ENCODE measurements at regions not wholly inside any gene's neighbourhood (a gene's known extent, or its start where the extent isn't known, plus 50 kb on each side); places are given as distances from the start of the nearest gene placed in this dataset.

DNA sequence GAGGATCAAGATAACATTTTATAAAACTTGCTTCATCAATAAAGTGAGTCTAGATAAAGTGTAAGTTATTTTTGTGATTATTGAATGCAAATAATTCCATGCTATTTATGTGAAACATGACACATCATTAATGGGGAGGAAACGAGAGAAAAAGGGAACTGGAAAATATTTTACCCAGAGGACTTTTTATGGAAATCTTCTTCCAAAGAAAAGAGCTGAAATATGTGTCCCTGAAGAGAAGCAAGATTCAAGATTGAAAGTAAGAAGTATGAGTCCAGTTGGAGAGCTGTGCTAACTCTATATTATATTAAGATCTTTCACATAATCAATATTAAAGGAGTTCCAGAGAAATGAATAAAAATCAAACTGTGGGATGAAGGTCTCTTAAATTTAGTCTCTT, 1361.8 kb downstream of the GATA3 start:
- TF ChIP-seq, protein P1, sequence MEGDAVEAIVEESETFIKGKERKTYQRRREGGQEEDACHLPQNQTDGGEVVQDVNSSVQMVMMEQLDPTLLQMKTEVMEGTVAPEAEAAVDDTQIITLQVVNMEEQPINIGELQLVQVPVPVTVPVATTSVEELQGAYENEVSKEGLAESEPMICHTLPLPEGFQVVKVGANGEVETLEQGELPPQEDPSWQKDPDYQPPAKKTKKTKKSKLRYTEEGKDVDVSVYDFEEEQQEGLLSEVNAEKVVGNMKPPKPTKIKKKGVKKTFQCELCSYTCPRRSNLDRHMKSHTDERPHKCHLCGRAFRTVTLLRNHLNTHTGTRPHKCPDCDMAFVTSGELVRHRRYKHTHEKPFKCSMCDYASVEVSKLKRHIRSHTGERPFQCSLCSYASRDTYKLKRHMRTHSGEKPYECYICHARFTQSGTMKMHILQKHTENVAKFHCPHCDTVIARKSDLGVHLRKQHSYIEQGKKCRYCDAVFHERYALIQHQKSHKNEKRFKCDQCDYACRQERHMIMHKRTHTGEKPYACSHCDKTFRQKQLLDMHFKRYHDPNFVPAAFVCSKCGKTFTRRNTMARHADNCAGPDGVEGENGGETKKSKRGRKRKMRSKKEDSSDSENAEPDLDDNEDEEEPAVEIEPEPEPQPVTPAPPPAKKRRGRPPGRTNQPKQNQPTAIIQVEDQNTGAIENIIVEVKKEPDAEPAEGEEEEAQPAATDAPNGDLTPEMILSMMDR (IDR thresholded peaks at IDR 0.05; ENCODE audit: borderline replicate concordance, insufficient read depth, low read depth, low read length), result no peak
- H3K4me3 ChIP-seq (ENCODE audit: low read depth, low read length), result no peak overlapping the region

DNA sequence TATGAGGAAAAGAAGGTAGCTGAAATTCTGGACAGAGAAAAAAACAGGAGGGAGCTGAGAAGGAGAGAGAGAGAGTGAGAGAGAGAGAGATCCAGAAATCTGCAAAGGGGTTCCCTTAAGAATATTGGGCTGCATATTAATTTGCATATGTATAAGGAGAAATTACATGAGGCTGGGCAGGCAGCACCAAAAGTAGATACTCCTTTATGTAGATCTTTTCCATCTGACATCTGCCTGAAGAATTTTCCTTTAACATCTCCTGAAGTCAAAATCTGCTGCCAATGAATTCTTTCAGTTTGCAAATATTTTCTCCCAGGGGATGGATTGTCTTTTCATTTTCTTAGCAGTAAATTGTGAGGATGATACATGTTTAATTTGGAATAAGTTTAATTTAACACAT, 1365.3 kb downstream of the GATA3 start:
- H3K4me3 ChIP-seq (ENCODE audit: low read depth, low read length), result no peak overlapping the region
- TF ChIP-seq, protein P1 (IDR thresholded peaks at IDR 0.05; ENCODE audit: borderline replicate concordance, insufficient read depth, low read depth, low read length), result no peak

DNA sequence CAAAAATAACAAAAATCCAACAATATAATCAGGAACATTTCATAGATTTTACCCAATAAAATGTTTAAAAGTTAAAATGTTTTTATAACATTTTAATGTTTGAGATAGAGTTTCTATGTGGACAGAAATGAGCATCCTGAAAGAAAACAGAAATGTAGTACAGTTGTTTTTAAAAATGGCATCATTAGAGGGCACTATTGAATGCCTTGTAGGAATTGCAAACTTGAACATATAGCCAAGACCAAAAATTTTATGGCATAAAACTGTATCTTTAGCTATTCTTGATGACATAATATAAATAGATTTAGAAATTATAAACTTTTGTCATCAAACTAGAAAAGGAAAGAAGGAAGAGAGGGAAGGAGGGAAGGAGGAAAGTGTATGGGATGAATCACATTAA, 1372.7 kb downstream of the GATA3 start:
- no peak overlapping the region for H3K4me3 ChIP-seq (ENCODE audit: low read depth, low read length)
- TF ChIP-seq, protein P1 (IDR thresholded peaks at IDR 0.05; ENCODE audit: borderline replicate concordance, insufficient read depth, low read depth, low read length), result no peak

DNA sequence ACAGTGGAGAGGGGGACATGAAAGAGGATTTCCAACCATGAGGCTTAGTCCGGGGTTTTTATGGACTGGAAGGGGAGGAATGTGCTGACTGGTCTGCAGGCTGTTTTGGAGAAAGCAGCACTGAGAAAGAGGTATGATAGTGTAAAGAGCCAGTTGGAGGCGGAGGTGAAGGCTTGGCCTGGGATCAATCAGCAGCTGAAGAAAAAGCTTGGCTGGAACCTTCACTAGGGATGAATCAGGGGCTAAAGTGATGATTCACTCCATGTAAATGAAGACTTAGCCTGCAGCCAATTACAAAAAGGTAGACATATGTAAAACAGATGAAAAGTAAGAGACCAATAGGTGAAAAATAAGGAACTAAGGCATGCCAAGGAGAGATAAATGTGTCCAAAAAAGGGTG, 1382.6 kb downstream of the GATA3 start:
- H3K4me3 ChIP-seq (ENCODE audit: low read depth, low read length), result no peak overlapping the region
- TF ChIP-seq, protein P1 (IDR thresholded peaks at IDR 0.05; ENCODE audit: borderline replicate concordance, insufficient read depth, low read depth, low read length), result no peak

DNA sequence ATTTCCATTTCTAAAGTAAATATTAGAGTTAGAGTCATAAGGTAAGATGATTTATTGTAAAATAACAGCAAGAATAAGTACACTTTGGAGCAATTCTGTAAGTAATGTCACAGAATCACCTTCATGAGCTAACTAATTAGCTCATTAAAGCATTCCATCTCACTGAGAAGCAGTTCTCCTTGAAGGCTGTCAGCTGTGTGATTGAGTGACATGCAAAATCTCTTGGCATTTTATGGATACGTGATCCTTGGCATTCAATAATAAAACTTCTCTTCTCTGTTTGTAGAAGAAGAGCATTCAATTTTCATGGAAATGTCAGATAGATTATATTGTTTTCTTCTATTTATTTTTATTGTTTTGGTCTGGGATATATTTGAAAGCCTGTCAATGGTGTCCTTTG, 1389.3 kb downstream of the GATA3 start:
- H3K4me3 ChIP-seq (ENCODE audit: low read depth, low read length), result no peak overlapping the region
- TF ChIP-seq, protein P1 (IDR thresholded peaks at IDR 0.05; ENCODE audit: borderline replicate concordance, insufficient read depth, low read depth, low read length), result no peak

DNA sequence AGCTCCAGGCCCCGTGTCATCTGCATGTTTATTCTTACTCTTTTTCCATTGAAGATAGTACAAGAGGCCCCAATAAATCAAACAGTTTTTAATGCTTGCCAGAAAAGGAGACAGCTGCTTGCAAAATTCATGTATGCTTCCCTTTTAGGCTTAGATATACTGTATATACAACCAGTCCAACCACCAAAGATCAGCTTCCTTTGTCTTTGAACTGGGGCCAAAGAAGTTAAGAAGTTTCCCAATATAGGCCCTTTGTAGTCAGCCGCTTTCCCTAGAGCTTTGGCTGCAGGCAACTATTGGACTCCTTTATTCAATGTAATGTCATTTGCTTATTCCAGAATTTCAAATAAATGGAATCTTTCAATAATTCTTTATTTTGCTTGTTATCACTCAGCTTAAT, 1395.0 kb downstream of the GATA3 start:
- no peak overlapping the region for H3K4me3 ChIP-seq (ENCODE audit: low read depth, low read length)
- TF ChIP-seq, protein P1 (IDR thresholded peaks at IDR 0.05; ENCODE audit: borderline replicate concordance, insufficient read depth, low read depth, low read length), result no peak

DNA sequence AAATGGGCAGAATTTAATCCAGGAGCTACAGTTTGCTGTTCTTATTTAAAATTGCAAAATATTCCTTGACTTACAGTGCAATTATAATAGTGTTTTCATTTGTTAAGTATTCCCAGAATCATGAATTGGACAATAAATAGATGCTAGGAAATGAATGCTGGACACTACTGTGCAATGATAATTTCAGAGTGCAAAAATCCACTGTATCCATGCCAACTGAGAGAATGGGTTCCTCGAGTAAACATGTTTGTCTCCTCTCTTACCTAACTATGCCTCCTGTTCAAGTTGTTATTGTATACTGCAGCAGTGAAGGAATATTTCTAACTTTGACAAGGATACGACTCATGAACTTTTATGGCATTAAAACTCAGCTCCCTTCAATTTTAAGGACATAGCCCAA, 1396.3 kb downstream of the GATA3 start:
- no peak overlapping the region for H3K4me3 ChIP-seq (ENCODE audit: low read depth, low read length)
- TF ChIP-seq, protein P1 (IDR thresholded peaks at IDR 0.05; ENCODE audit: borderline replicate concordance, insufficient read depth, low read depth, low read length), result no peak

All from GM12875 (cell line).